Glutamatergic neuron (in vitro differentiated cells): ENCODE measurements at regions not wholly inside any gene's neighbourhood (a gene's known extent, or its start where the extent isn't known, plus 50 kb on each side); places are given as distances from the start of the nearest gene placed in this dataset.

Experiments used
- DNase-seq: peaks from one replicate; pipeline ENCODE4 v3.0.0; 2022
- H3K27ac Mint-ChIP-seq: one replicate; pipeline ENCODE4 v1.8.0; 2020; ENCODE audit warnings: mild to moderate bottlenecking, mixed read lengths, inconsistent platforms; ENCODE audit not compliant: unreplicated experiment
- H3K27me3 Mint-ChIP-seq: one replicate; pipeline ENCODE4 v1.8.0; 2020; ENCODE audit warnings: mild to moderate bottlenecking, moderate library complexity, mixed read lengths, inconsistent platforms; ENCODE audit not compliant: unreplicated experiment
- H3K36me3 Mint-ChIP-seq: one replicate; pipeline ENCODE4 v1.8.0; 2020; ENCODE audit warnings: mild to moderate bottlenecking, mixed read lengths, inconsistent platforms; ENCODE audit not compliant: unreplicated experiment
- H3K4me1 Mint-ChIP-seq: one replicate; pipeline ENCODE4 v1.8.0; 2020; ENCODE audit warnings: mild to moderate bottlenecking, low read depth, mixed read lengths, inconsistent platforms; ENCODE audit not compliant: unreplicated experiment
- H3K4me3 Mint-ChIP-seq: one replicate; pipeline ENCODE4 v1.8.0; 2020; ENCODE audit warnings: mild to moderate bottlenecking, mixed read lengths, inconsistent platforms; ENCODE audit not compliant: unreplicated experiment
- H3K9me3 Mint-ChIP-seq: one replicate; pipeline ENCODE4 v1.8.0; 2020; ENCODE audit warnings: mild to moderate bottlenecking, moderate library complexity, mixed read lengths, inconsistent platforms; ENCODE audit not compliant: unreplicated experiment
- TF ChIP-seq, protein P1 (sequence below): fragments of 200-600 bp; sonication (generic); IDR thresholded peaks from one replicate; pipeline ENCODE4 v1.5.0; 2021; ENCODE audit not compliant: partially characterized antibody, unreplicated experiment

GRCh38 chr6:169841907-169842606, 90.6 kb downstream of the ERMARD start:
- TF ChIP-seq, protein P1, sequence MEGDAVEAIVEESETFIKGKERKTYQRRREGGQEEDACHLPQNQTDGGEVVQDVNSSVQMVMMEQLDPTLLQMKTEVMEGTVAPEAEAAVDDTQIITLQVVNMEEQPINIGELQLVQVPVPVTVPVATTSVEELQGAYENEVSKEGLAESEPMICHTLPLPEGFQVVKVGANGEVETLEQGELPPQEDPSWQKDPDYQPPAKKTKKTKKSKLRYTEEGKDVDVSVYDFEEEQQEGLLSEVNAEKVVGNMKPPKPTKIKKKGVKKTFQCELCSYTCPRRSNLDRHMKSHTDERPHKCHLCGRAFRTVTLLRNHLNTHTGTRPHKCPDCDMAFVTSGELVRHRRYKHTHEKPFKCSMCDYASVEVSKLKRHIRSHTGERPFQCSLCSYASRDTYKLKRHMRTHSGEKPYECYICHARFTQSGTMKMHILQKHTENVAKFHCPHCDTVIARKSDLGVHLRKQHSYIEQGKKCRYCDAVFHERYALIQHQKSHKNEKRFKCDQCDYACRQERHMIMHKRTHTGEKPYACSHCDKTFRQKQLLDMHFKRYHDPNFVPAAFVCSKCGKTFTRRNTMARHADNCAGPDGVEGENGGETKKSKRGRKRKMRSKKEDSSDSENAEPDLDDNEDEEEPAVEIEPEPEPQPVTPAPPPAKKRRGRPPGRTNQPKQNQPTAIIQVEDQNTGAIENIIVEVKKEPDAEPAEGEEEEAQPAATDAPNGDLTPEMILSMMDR: no peak
- H3K36me3 Mint-ChIP-seq: no peaks in the 10 kb centered on the region
- peaks cover 10% of the 10 kb centered on the region for H3K9me3 Mint-ChIP-seq
- peaks cover 7% of the 10 kb centered on the region for H3K27me3 Mint-ChIP-seq
- no peak overlapping the region for H3K27ac Mint-ChIP-seq
- no peak for DNase-seq
- H3K4me3 Mint-ChIP-seq: no peak overlapping the region
- H3K4me1 Mint-ChIP-seq: peaks cover 14% of the 10 kb centered on the region

DNA sequence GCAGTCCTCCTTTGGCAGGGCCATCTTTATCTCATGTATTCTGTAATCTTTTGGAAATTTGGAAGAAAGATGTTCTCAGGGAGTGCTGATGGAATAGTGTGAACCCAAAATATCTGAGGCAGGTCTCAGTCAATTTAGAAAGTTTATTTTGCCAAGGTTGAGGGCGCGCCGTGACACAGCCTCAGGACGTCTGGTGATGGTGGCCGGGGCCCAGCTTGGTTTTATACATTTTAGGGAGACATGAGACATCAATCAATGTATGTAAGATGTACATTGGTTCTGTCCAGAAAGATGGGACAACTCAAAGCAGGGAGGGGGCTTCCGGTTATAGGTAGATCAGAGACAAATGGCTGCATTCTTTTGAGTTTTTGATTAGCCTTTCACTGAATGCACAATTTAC, 89.8 kb downstream of the ERMARD start:
- Mint-ChIP-seq H3K4me1 (peaks cover 14% of the 10 kb centered on the region), H3K27me3 (peaks cover 7% of the 10 kb centered on the region), H3K36me3 (no peaks in the 10 kb centered on the region), H3K9me3 (peaks cover 10% of the 10 kb centered on the region), H3K4me3 (no peak overlapping the region), H3K27ac (no peak overlapping the region)
- no peak for DNase-seq
- TF ChIP-seq, protein P1: no peak

DNA sequence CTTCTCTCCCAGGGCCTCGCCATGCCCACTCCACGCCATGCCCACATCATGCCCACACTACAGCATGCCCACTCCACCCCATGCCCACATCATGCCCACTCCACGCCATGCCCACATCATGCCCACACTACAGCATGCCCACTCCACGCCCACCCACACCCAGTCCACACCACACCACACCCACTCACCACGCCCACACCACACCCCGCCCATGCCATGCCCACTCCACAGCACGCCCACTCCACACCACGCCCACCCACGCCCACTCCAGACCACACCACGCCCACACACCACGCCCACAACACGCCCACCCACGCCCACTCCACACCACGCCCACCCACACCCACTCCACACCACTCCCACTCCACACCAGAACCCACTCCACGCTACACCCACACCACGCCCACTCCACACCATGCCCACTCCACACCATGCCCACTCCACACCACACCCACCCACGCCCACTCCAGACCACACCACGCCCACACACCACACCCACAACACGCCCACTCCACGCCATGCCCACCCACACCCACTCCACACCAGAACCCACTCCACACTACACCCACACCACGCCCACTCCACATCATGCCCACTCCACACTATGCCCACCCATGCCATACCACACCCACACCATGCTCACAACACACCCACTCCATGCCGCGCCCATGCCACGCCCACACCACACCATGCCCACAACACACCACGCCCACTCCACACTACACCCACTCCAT, 88.6 kb downstream of the ERMARD start:
- Mint-ChIP-seq H3K36me3 (no peaks in the 10 kb centered on the region), H3K27ac (no peak overlapping the region), H3K27me3 (peaks cover 7% of the 10 kb centered on the region)

DNA sequence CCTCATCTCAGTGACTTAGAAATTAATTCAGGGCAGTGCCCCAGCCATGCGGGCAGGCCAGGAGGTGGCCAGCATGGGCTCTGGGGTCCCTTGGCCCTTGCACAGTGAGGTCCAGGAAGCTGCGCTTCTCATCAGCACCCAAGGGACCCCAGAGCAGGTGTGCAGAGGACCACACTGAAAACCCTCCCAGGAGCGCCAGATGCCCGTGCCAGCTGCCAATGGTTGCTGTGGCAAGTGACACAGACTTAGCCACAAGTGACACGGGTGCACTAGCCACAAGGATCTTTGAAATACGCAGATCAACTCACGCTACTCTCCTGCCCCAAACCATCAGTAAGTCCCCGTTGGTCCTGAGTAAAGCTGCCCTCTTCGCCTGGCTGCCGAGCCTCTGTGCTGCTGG, 88.1 kb downstream of the ERMARD start:
- no peak for DNase-seq
- H3K4me3 Mint-ChIP-seq: no peak overlapping the region
- TF ChIP-seq, protein P1: no peak
- H3K4me1 Mint-ChIP-seq: peaks cover 14% of the 10 kb centered on the region
- peaks cover 7% of the 10 kb centered on the region for H3K27me3 Mint-ChIP-seq
- H3K9me3 Mint-ChIP-seq: peaks cover 10% of the 10 kb centered on the region
- no peak overlapping the region for H3K27ac Mint-ChIP-seq
- no peaks in the 10 kb centered on the region for H3K36me3 Mint-ChIP-seq

More for the DNA sequence above, 88.6 kb downstream of the ERMARD start:
- DNase-seq: no peak
- peaks cover 10% of the 10 kb centered on the region for H3K9me3 Mint-ChIP-seq
- TF ChIP-seq, protein P1: no peak
- peaks cover 14% of the 10 kb centered on the region for H3K4me1 Mint-ChIP-seq
- no peak overlapping the region for H3K4me3 Mint-ChIP-seq

DNA sequence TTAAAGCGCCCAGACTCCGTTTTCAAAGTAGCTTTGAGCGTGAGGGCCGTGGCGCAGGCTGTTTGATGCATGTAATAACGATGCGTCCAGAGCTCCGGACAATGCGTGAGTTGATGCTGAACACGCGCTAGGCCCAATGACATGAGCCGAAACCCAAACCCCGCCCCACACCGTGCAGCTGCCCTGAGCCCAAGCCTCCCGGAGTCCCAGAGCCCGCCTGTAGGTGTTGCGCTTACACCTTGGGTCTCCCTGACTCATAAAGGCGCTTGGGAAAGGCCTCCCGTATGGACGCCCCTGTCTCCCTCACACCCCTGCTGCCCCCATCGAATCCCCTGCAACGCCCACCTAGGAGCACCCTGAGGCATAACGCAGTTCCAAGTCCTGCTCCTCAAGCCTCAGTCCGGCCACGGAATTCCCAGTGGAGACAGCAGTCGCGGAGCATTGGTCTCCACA, 87.6 kb downstream of the ERMARD start:
- TF ChIP-seq, protein P1: no peak
- Mint-ChIP-seq H3K27ac (no peak overlapping the region), H3K4me3 (no peak overlapping the region), H3K27me3 (peaks cover 6% of the 10 kb centered on the region), H3K36me3 (no peaks in the 10 kb centered on the region), H3K4me1 (peaks cover 14% of the 10 kb centered on the region), H3K9me3 (peaks cover 10% of the 10 kb centered on the region)
- no peak for DNase-seq
